GM18519 (cell line): ENCODE measurements at regions not wholly inside any gene's neighbourhood (a gene's known extent, or its start where the extent isn't known, plus 50 kb on each side); places are given as distances from the start of the nearest gene placed in this dataset.
"Not testable (repeated sequence)": the region's sequence is repeated elsewhere in the genome, so short reads cannot be mapped to it uniquely, and the experiment has no call there.

ENCODE experiments used
- ATAC-seq: cut with Tn5 transposase; IDR thresholded peaks from one replicate; pipeline ENCODE4 v1.9.1; 2021; ENCODE audit warnings: mild to moderate bottlenecking, moderate library complexity; ENCODE audit not compliant: unreplicated experiment, low FRiP score

DNA sequence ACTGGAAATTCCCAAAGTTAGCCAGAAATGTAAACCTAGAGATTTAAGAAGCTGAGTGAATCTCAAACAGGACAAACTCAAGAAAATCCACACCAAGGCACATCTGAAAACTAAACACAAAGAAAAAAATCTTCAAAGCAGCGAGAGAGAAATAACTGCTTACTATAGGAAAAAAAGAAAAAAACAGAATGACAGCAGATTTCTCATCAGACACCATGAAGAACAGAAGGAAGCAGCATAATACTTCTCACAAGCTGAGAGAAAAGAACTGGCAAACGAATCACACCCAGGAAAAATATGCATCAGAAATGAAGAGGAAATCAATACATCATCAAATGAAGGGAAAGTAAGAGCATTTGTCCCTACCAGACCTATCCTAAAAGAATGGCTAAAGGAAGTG lies 236.3 kb upstream of the ADAMTS3 start:
- ATAC-seq, result no peak

DNA sequence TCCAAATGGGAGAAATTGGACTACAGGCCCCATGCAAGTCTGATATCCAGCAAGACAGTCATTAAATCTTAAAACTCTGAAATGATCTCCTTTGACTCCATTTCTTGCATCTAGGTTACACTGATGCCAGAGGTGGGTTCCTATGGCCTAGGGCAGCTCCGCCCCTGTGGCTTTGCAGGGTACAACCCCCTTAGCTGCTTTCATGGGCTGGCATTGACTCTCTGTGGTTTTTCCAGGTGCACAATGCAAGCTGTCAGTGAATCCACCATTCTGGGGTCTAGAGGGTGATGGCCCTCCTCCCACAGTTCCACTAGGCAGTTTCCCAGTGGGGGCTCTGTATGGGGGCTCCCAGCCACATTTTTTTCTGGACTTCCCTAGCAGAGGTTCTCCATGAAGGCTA lies 228.5 kb upstream of the ADAMTS3 start:
- ATAC-seq, result no peak

- ATAC-seq, result no peak
Measured at GRCh38 chr4:72791054-72791453, 222.0 kb upstream of the ADAMTS3 start.

DNA sequence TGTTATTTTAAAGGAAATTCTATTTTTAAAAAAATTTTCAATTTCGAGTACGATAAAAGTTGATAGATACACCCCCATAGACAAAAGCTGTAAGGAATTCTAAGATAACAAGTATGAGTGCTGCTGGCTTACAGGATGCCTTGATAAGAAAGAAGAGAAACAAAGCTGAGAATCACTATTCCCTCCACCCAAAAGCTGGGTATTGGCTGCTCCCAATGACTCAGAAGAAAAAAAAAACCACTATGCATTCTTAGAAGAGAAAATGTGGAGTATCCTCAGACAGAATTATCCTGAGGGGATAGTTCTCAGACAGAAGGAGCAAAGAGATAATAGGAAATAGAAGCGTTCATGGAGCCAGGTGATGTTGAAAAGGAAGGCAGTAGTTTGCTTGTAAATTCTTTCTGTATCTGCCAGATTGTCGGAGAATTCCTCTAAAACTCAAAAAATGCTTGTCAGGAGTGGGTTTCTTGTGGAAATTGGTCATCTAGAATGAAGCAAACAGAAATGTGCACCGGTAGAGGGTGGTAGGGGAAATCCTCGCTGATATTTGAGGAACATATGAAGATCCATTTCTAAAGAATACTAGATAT lies 217.5 kb upstream of the ADAMTS3 start:
- no peak for ATAC-seq

- ATAC-seq, result no peak
Measured at GRCh38 chr4:72779241-72779640, 210.2 kb upstream of the ADAMTS3 start.

DNA sequence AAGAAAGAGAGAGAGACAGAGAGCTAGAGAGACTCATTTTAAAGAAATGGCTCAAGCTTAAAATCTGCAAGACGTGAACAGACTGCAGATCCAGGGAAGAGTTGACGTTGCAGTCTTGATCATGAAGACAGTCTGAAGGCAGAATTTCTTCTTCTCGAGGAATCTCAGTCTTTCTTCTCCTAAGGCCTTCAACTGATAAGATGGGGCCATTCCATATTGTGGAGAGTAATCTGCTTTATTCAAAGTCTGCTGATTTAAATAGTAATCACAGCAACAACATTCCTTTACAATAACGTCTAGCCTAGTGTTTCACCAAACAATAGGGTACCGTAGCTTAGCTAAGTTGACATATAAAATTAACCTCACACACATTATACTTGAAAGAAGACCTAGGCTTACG lies 208.4 kb upstream of the ADAMTS3 start:
- no peak for ATAC-seq

DNA sequence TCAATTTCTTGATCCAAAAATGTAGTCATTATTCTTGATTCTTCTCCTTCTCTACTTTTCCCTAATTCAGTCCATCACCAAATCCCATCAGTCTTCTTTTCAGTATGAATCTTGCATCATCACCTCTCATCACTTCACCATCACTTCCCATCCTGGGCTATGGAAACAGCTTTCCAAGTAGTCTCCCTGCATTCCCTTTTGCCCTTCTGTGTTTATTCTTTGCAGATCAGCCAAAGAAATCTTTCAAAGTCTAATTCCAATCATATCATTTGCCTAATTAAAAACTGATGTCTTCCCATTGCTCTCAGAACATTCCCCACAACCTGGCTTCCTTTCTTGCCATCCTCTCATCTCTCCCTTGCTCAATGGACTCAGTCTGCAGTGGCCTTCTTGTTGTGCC lies 201.7 kb upstream of the ADAMTS3 start:
- no peak for ATAC-seq

- no peak for ATAC-seq
Measured at GRCh38 chr4:72768364-72768763, 199.3 kb upstream of the ADAMTS3 start.

DNA sequence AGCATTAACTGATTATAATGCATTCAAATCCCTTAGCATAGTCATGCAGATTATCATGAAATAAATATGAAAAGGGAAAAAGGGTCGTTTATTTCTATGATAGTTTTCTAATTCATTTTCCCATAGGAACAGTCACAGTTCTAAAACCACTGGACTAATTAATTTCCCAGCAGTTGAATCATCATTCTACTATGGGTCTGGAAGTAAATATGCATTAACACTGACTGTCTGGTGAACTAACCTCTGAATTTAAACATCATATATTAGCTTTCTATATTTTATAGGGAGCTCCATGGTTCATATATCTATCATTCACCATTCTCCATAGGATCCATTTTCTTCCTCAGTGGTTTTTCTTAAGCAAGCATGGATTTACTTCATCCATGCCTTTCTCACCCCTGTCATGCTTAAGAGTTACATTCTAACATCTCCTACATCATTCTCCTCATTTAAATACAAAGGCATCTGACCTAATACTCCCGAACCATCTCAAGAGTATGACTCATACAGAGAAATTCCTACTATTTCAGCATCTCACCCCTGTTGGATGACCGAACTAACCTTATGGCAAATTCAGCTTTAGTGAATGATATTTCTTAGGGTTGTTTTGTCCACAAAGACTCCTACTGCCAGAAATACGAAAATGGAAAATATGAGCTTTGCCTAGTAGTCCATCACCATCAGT lies 198.7 kb upstream of the ADAMTS3 start:
- no peak for ATAC-seq

GRCh38 chr4:72765788-72766187 lies 196.8 kb upstream of the ADAMTS3 start:
- not testable (repeated sequence) for ATAC-seq

- no peak for ATAC-seq
Measured at GRCh38 chr4:72761368-72762038, 192.5 kb upstream of the ADAMTS3 start.

DNA sequence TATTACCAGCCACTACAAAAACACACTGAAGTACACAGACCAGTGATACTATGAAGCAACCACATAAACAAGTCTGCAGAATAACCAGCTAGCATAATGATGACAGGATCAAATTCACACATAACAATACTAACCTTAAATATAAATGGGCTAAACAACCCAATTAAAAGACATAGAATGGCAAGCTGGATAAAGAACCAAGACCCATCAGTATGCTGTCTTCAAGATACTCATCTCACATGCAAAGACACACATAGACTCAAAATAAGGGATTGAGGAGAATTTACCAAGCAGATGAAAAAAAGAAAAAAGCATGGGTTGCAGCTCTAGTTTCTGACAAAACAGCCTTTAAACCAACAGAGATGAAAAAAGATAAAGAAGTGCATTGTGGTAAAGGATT lies 184.4 kb upstream of the ADAMTS3 start:
- not testable (repeated sequence) for ATAC-seq

DNA sequence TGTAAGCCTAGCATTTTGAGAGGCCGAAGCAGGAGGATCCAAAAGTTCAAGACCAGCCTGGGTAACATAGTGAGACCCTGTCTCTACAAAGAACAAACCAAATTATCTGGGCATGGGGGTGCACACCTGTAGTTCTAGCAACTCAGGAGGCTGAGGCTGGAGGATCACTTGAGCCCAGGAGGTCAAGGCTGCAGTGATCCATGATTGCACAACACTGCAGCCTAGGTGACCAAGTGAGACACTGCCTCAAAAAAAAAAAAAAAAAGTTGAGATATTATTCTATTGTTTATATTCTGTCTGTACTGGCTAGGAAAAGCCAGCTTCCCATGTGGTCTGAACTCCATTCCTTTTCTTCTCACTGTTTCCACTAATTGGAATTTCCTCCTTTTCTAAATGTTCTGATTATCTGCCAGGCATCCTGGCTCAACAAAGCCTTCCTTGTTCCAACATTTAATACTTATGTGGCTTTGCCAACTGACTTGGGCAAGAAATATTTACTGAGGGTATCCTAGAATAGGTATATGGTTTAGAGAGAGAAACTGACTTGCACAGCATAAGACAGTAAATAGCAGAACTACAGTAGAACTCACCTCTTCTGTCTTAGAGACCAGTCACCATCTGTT lies 175.2 kb upstream of the ADAMTS3 start:
- no peak for ATAC-seq

DNA sequence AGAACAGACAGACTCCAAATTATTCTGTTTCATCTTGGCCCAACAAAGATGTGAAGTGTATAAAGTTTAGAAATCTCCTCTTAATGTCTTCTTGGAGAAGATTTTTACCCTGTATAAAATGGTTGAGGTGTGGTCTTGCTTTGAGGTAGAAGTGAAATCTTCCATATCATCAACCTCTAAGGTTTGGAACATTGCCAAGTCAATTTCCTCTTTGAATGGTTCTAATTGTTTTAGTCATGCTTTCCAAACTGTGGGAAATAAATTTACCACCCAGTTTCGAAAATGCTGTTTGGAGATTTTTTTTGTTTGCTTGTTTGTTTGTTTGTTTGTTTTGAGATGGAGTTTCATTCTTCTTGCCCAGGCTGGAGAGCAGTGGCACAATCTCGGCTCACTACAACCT lies 174.1 kb upstream of the ADAMTS3 start:
- no peak for ATAC-seq

GRCh38 chr4:72715299-72715698 lies 146.3 kb upstream of the ADAMTS3 start:
- no peak for ATAC-seq

GRCh38 chr4:72714482-72715279 lies 145.7 kb upstream of the ADAMTS3 start:
- ATAC-seq, result no peak

DNA sequence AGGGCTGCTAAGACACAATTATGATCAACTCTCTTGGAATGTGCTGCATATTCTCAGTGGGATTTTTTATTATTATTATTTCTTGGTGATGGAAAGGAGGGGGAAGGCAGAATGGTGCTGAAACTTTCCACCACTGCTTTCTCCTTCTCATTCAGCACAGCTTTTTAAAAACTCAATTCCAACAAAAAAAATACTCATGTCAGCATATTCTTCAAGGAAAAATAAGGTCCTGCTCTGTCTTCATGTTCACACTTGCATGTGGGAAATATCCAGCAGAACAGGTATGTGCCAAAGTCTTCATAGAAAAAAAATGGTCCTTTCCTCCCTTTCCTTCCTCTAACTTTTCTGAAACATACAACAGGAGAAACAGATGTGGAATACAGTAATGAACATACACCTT lies 144.0 kb upstream of the ADAMTS3 start:
- ATAC-seq, result no peak

DNA sequence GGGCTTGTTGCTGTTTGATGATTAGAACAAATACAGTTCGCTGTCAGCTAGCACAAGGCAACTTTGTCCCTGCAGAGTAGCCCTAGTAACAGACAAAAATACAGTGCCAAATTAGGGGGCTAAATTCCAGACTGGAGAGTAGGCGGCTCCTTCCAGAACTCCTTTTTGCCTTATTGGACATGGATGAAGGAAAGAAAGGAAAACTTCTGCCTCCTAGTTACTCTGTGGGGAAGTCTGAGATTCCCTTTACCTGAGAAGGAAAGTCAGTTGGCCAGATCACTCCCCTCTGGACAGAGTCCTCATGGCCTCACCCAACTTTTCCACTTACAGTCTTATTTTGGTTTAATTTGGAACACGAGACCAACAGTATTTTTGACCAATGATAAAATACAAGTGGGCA lies 140.5 kb upstream of the ADAMTS3 start:
- ATAC-seq, result no peak

DNA sequence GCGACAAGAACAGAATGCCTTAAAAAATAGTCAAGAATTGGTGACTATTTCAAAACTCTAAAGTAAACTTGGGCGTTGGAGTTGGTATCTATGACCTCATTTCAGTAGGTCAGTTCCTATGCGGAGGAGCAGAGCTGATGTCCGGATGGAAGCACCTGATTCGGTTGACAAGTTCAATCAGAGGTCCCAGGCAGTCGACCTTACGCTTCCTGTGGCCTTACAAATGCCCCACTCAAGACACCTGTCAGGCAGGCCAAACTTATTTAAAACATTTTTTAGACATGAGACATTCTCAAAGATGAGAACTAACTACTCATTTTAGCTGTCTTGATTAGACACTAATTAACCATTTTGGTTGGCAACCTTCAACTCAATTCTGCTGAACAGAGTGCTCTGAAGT lies 137.7 kb upstream of the ADAMTS3 start:
- ATAC-seq, result no peak

GRCh38 chr4:72704925-72705640 lies 136.1 kb upstream of the ADAMTS3 start:
- ATAC-seq, result not testable (repeated sequence)
